Stomach (tissue), 8 donors: ENCODE measurements at regions not wholly inside any gene's neighbourhood (a gene's known extent, or its start where the extent isn't known, plus 50 kb on each side); places are given as distances from the start of the nearest gene placed in this dataset.
"Not testable (repeated sequence)": the region's sequence is repeated elsewhere in the genome, so short reads cannot be mapped to it uniquely, and the experiment has no call there.

Experiments used
- DNase-seq, 2 donors: peaks; one replicate each; pipeline versions ENCODE4 v3.0.0 to v3.0.0-alpha.2; 2013 to 2019
- H3K27ac ChIP-seq, 5 donors: fragments of 200-600 bp in 4 of 5; sonication (generic) in 4 of 5; one replicate each; pipeline ENCODE4 v1.5.1; 2013 to 2019; ENCODE audit warnings: mild to moderate bottlenecking in 1 of 5, moderate library complexity in 1 of 5
- H3K27me3 ChIP-seq, 3 donors: fragments of 200-600 bp; sonication (generic); one replicate each; pipeline ENCODE4 v1.5.1; 2017 to 2019; ENCODE audit warnings: mixed run types in 1 of 3
- H3K36me3 ChIP-seq, 4 donors: fragments of 200-600 bp; sonication (generic); 1 replicate in 3 of 4; 2 replicates in 1 of 4; pipeline ENCODE4 v1.5.1; 2016 to 2019
- H3K4me1 ChIP-seq, 4 donors: fragments of 200-600 bp; sonication (generic); one replicate each; pipeline ENCODE4 v1.5.1; 2016 to 2019
- H3K4me3 ChIP-seq, 4 donors: fragments of 200-600 bp; sonication (generic) in 3 of 4; one replicate each; pipeline ENCODE4 v1.5.1; 2016 to 2019; ENCODE audit warnings: mild to moderate bottlenecking in 1 of 4
- H3K9me3 ChIP-seq, 4 donors: fragments of 200-600 bp; sonication (generic); one replicate each; pipeline ENCODE4 v1.5.1; 2016 to 2019
- CTCF ChIP-seq, 7 experiments: fragments of 450-650 bp in 4 of 7; fragments of 200-600 bp in 3 of 7; sonication (generic) in 3 of 7; IDR thresholded peaks; one replicate each; pipeline ENCODE4 v1.5.1; 2016 to 2019; ENCODE audit warnings: antibody characterized with exemption in 7 of 7, control low read depth in 2 of 7, mild to moderate bottlenecking in 1 of 7
- EP300 ChIP-seq: sonication (generic); formaldehyde crosslinking; IDR thresholded peaks from one replicate; pipeline ENCODE4 v1.6.1; 2017; ENCODE audit warnings: antibody characterized with exemption
- POLR2AphosphoS5 ChIP-seq, 3 donors: sonication (generic); formaldehyde crosslinking; IDR thresholded peaks; one replicate each; pipeline ENCODE4 v1.6.1; 2016; ENCODE audit warnings: antibody characterized with exemption in 3 of 3
- WGBS, 5 donors: extraction: QIAGEN DNeasy Blood & Tissue Kit in 3 of 5; methylation state at CpG; one replicate each; pipeline versions ENCODE4 v1.1.5 to v1.1.7; 2013 to 2018; 5-methylcytosine and 5-hydroxymethylcytosine counted together
- intact Hi-C: fragments of 100-400 bp; cut with DNase I; formaldehyde crosslinking; loops from one replicate; pipeline ENCODE4 v1.15.1; 2023; ENCODE audit warnings: low total_unique reads
- donor health status: healthy with polysubstance abuse.
- donor health status: Bipolar disorder and iron deficiency.
- donor health status: healthy.

DNA sequence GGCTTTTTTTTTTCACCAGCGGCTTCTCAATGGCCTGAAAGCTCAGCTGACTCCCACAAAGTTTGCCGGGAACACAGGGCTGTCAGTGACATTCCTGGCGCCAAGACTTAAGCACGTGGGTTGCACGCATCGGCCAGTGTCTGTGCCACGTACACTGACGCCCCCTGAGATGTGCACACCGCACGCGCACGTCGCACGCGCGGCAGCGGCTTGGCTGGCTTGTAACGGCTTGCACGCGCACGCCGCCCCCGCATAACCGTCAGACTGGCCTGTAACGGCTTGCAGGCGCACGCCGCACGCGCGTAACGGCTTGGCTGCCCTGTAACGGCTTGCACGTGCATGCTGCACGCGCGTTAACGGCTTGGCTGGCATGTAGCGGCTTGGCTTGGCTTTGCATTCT is 63.2 kb downstream of the CCDC74A start:
- no peak for TF ChIP-seq POLR2AphosphoS5 (IDR thresholded peaks at IDR 0.05)
- TF ChIP-seq CTCF (IDR thresholded peaks at IDR 0.05) = no peak
- no peak for TF ChIP-seq EP300
- no peak overlapping the region for H3K4me3 ChIP-seq
- H3K27me3 ChIP-seq = peaks cover 0 to 20% (median 0%) of the 10 kb centered on the region in 3 donors
- DNase-seq = no peak
- no peaks in the 10 kb centered on the region for H3K36me3 ChIP-seq
- no peaks in the 10 kb centered on the region for H3K4me1 ChIP-seq
- intact Hi-C loops = no loop called here
- no peaks in the 10 kb centered on the region for H3K9me3 ChIP-seq
- WGBS, 5 donors = 88 to 92% (median 89%) methylated on average over 32 to 39 of the region's 39 CpGs
- no peak overlapping the region for H3K27ac ChIP-seq

DNA sequence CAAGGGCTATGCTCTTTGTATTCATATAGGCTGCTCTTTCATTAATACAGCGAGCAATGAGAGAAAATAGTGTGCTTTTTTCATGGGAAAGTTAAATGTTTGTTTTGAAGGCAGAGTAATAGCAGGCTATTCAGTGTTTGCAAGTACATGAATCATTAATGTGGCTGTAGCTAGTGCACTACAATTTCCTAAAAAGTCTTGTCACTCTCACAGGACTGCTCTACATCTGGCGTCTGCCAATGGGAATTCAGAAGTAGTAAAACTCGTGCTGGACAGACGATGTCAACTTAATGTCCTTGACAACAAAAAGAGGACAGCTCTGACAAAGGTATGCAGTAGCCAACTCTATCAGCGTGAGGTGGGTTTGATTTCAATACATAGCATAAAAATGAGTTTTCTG is 68.9 kb downstream of the CCDC74A start:
- intact Hi-C loops, H3K36me3 ChIP-seq: not testable (repeated sequence)
- WGBS, 5 donors = 37 to 51% (median 43%) methylated on average over 4 to 5 of the region's 5 CpGs

GRCh38 chr2:131602444-131602843 is 74.8 kb downstream of the CCDC74A start:
- DNase-seq, H3K4me3 ChIP-seq, H3K4me1 ChIP-seq, H3K36me3 ChIP-seq, H3K9me3 ChIP-seq, intact Hi-C loops, H3K27ac ChIP-seq, H3K27me3 ChIP-seq: not testable (repeated sequence)
- WGBS, 5 donors = 65 to 86% (median 81%) methylated on average over 2 to 5 of the region's 5 CpGs

More for the DNA sequence above, 68.9 kb downstream of the CCDC74A start:
- H3K27me3 ChIP-seq, H3K9me3 ChIP-seq, H3K4me3 ChIP-seq, H3K4me1 ChIP-seq, DNase-seq, H3K27ac ChIP-seq: not testable (repeated sequence)

GRCh38 chr2:131604652-131605051 is 77.0 kb downstream of the CCDC74A start:
- H3K27me3 ChIP-seq, H3K36me3 ChIP-seq, H3K4me3 ChIP-seq, H3K9me3 ChIP-seq, H3K4me1 ChIP-seq, DNase-seq, intact Hi-C loops, H3K27ac ChIP-seq: not testable (repeated sequence)
- WGBS, 5 donors = 55 to 88% (median 64%) methylated on average over 2 of the region's 2 CpGs

GRCh38 chr2:131606366-131606765 is 78.7 kb downstream of the CCDC74A start:
- H3K9me3 ChIP-seq, H3K4me3 ChIP-seq, H3K4me1 ChIP-seq, H3K27me3 ChIP-seq, intact Hi-C loops, H3K27ac ChIP-seq, H3K36me3 ChIP-seq, DNase-seq: not testable (repeated sequence)
- 45 to 59% (median 51%) methylated on average over 1 of the region's 1 CpG for WGBS, 5 donors

- H3K4me1 ChIP-seq, H3K4me3 ChIP-seq, H3K9me3 ChIP-seq, DNase-seq, H3K27ac ChIP-seq, H3K36me3 ChIP-seq, H3K27me3 ChIP-seq, intact Hi-C loops: not testable (repeated sequence)
- 57 to 81% (median 75%) methylated on average over 5 of the region's 5 CpGs for WGBS, 5 donors
Measured at GRCh38 chr2:131607056-131607455, 79.4 kb downstream of the CCDC74A start.

DNA sequence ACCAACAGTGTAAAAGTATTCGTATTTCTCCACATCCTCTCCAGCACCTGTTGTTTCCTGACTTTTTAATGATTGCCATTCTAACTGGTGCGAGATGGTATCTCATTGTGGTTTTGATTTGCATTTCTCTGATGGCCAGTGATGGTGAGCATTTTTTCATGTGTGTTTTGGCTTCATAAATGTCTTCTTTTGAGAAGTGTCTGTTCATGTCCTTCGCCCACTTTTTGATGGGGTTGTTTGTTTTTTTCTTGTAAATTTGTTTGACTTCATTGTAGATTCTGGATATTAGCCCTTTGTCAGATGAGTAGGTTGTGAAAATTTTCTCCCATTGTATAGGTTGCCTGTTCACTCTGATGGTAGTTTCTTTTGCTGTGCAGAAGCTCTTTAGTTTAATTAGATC is 86.9 kb downstream of the CCDC74A start:
- H3K27me3 ChIP-seq, H3K4me1 ChIP-seq, H3K27ac ChIP-seq, intact Hi-C loops, H3K4me3 ChIP-seq, H3K9me3 ChIP-seq, DNase-seq, H3K36me3 ChIP-seq: not testable (repeated sequence)
- 79 to 90% (median 84%) methylated on average over 2 to 3 of the region's 3 CpGs for WGBS, 5 donors

DNA sequence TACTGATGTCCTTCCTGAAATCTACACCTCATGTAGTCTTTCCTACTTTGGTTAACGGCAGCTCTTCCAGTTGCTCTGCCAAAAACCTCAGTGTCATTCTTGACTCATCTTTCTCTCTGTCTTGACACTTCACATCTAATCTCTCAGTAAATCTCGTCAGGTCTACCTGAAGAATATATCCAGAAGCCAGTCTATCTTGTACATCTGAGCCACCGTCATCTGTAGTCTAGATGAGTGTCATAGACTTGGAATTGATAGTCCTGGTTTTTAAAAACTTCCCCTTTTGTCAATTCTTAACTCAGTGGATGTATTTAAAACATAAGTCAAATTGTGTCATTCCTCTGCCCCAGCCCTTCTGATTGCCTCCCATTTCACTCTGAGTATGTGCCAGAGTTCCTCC is 90.6 kb downstream of the CCDC74A start:
- H3K4me3 ChIP-seq, DNase-seq, intact Hi-C loops, H3K9me3 ChIP-seq, H3K36me3 ChIP-seq, H3K27ac ChIP-seq, H3K4me1 ChIP-seq, H3K27me3 ChIP-seq: not testable (repeated sequence)
- WGBS, 5 donors = 76 to 83% (median 82%) methylated on average over 3 of the region's 3 CpGs

- H3K4me1 ChIP-seq, H3K36me3 ChIP-seq, DNase-seq, H3K4me3 ChIP-seq, H3K27ac ChIP-seq, intact Hi-C loops, H3K27me3 ChIP-seq, H3K9me3 ChIP-seq: not testable (repeated sequence)
- WGBS, 5 donors = 84 to 91% (median 88%) methylated on average over 2 of the region's 2 CpGs
Measured at GRCh38 chr2:131622874-131623273, 95.2 kb downstream of the CCDC74A start.

- H3K27ac ChIP-seq, H3K4me3 ChIP-seq, intact Hi-C loops, DNase-seq, H3K4me1 ChIP-seq, H3K9me3 ChIP-seq, H3K36me3 ChIP-seq, H3K27me3 ChIP-seq: not testable (repeated sequence)
- 79 to 85% (median 82%) methylated on average over 10 of the region's 10 CpGs for WGBS, 5 donors
Measured at GRCh38 chr2:131626011-131626410, 98.3 kb downstream of the CCDC74A start.

- H3K36me3 ChIP-seq, H3K27ac ChIP-seq, intact Hi-C loops, H3K9me3 ChIP-seq, DNase-seq, H3K27me3 ChIP-seq, H3K4me3 ChIP-seq, H3K4me1 ChIP-seq: not testable (repeated sequence)
- WGBS, 5 donors = 91 to 95% (median 93%) methylated on average over 7 to 19 of the region's 19 CpGs
Measured at GRCh38 chr2:131626565-131626964, 98.9 kb downstream of the CCDC74A start.

DNA sequence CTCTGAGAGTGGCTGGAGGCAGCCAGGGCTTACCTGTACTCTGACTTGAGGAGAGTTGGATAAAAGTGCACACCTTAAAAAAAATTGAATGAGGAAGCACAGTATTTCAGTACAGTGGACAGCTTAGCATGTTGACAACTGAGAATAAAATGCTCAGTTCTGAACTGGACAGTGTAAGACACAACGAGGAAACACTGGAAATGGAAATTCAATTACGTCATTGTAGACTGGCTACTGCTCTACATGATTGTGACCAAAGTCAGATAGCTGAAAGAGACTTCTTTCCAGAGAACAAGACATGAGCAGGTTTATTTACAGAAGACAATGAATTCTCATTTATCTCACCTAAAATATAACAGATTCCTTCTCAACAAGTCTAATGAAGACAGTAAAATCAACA is 100.1 kb downstream of the CCDC74A start:
- intact Hi-C loops, DNase-seq, H3K36me3 ChIP-seq, H3K4me3 ChIP-seq, H3K27me3 ChIP-seq, H3K4me1 ChIP-seq, H3K27ac ChIP-seq, H3K9me3 ChIP-seq: not testable (repeated sequence)
- 55 to 62% (median 56%) methylated on average over 2 of the region's 2 CpGs for WGBS, 5 donors
